A549 (cell line): ENCODE measurements at regions not wholly inside any gene's neighbourhood (a gene's known extent, or its start where the extent isn't known, plus 50 kb on each side); places are given as distances from the start of the nearest gene placed in this dataset.
"Not testable (repeated sequence)": the region's sequence is repeated elsewhere in the genome, so short reads cannot be mapped to it uniquely, and the experiment has no call there.

Source experiments
- ATAC-seq, 2 experiments: fragments of 200-7000 bp in 1 of 2; fragments of >200 bp in 1 of 2; cut with Nextera tagmentation in 1 of 2; cut with Tn5 transposase in 1 of 2; 3 replicates each; pipeline versions ENCODE4 v1.8.0 to v1.9.1; 2018 to 2020; ENCODE audit warnings: mild to moderate bottlenecking in 1 of 2, moderate library complexity in 1 of 2
- CTCF ChIA-PET: fragments of 300-600 bp; sonication (Branson Sonifier 250); formaldehyde crosslinking; extraction: SDS; loops from one replicate; lab custom pipeline; 2021; ENCODE audit warnings: antibody characterized with exemption, inconsistent platforms; lab: Yijun Ruan, JAX
- POLR2A ChIA-PET: fragments of 350-600 bp; formaldehyde crosslinking; extraction: SDS; loops from one replicate; lab custom pipeline; 2021; ENCODE audit warnings: antibody characterized with exemption, inconsistent platforms; lab: Yijun Ruan, JAX
- DNase-seq, 2 experiments: peaks; one replicate each; pipeline versions ENCODE4 v3.0.0 to v3.0.0-alpha.2; 2011 to 2016; ENCODE audit warnings: low read depth in 1 of 2, low spot score in 1 of 2
- FAIRE-seq: peaks from 2 replicates; lab custom pipeline; 2011; peaks lifted over from hg19 to GRCh38; lab: Jason Lieb, UNC
- H3K27ac ChIP-seq, 2 experiments: fragments of >200 bp; sonication (Bioruptor Twin); formaldehyde crosslinking; 3 replicates each; pipeline ENCODE4 v1.5.1; 2016 to 2017
- H3K4me1 ChIP-seq: fragments of >200 bp; sonication (Bioruptor Twin); formaldehyde crosslinking; 3 replicates; pipeline ENCODE4 v1.6.1; 2016
- H3K4me2 ChIP-seq: fragments of >200 bp; sonication (Bioruptor Twin); formaldehyde crosslinking; 3 replicates; pipeline ENCODE4 v1.6.1; 2016
- H3K4me3 ChIP-seq: fragments of >200 bp; sonication (Bioruptor Twin); formaldehyde crosslinking; 3 replicates; pipeline ENCODE4 v1.5.1; 2016
- H3K9me3 ChIP-seq: fragments of >200 bp; sonication (Bioruptor Twin); formaldehyde crosslinking; 3 replicates; pipeline ENCODE4 v1.6.1; 2016
- ATOH8 ChIP-seq: fragments of 250-450 bp; sonication (Bioruptor Pico); IDR thresholded peaks from 2 replicates; pipeline ENCODE4 v1.5.0; 2020; ENCODE audit warnings: low read depth, mild to moderate bottlenecking, moderate library complexity
- CEBPB ChIP-seq, 2 experiments: fragments of >200 bp in 1 of 2; sonication (Bioruptor Twin) in 1 of 2; formaldehyde crosslinking in 1 of 2; IDR thresholded peaks; 2 replicates each; pipeline ENCODE4 v1.6.1; 2012 to 2016
- FOSL2 ChIP-seq, 2 experiments: fragments of 450-650 bp in 1 of 2; fragments of >200 bp in 1 of 2; sonication (Bioruptor Twin) in 1 of 2; formaldehyde crosslinking; IDR thresholded peaks; 2 replicates each; pipeline versions ENCODE4 v1.5.0 to v1.6.1; 2016 to 2020; ENCODE audit warnings: mild to moderate bottlenecking in 1 of 2, moderate library complexity in 1 of 2
- HMGXB4 ChIP-seq: fragments of 250-450 bp; sonication (Bioruptor Pico); IDR thresholded peaks from 2 replicates; pipeline ENCODE4 v1.5.0; 2021; ENCODE audit warnings: mild to moderate bottlenecking, moderate library complexity, borderline replicate concordance
- HOXA7 ChIP-seq: fragments of 250-450 bp; sonication (Bioruptor Pico); IDR thresholded peaks from 2 replicates; pipeline ENCODE4 v1.5.0; 2020; ENCODE audit warnings: mild to moderate bottlenecking, moderate library complexity
- JUNB ChIP-seq: fragments of >200 bp; sonication (Bioruptor Twin); formaldehyde crosslinking; IDR thresholded peaks from 2 replicates; pipeline ENCODE4 v1.6.1; 2016
- KDM1A ChIP-seq: fragments of 200-600 bp; sonication (generic); IDR thresholded peaks from 2 replicates; pipeline ENCODE4 v1.6.1; 2016; ENCODE audit warnings: low read depth, mild to moderate bottlenecking
- KDM5A ChIP-seq: fragments of 200-600 bp; sonication (generic); IDR thresholded peaks from 2 replicates; pipeline ENCODE4 v1.6.1; 2016; ENCODE audit warnings: antibody characterized with exemption, mild to moderate bottlenecking
- MAZ ChIP-seq: fragments of 150-350 bp; IDR thresholded peaks from 2 replicates; pipeline ENCODE4 v1.6.1; 2014; ENCODE audit warnings: antibody characterized with exemption, low read depth, low read length, borderline replicate concordance
- NPAS2 ChIP-seq: fragments of 250-450 bp; sonication (Bioruptor Pico); IDR thresholded peaks from 2 replicates; pipeline ENCODE4 v1.8.0; 2022; ENCODE audit warnings: mild to moderate bottlenecking, moderate library complexity, borderline replicate concordance
- NR3C1 ChIP-seq: fragments of >200 bp; sonication (Bioruptor Twin); formaldehyde crosslinking; IDR thresholded peaks from 3 replicates; pipeline ENCODE4 v1.6.1; 2017
- RAD21 ChIP-seq, 2 experiments: fragments of >200 bp in 1 of 2; sonication (Bioruptor Twin) in 1 of 2; formaldehyde crosslinking in 1 of 2; IDR thresholded peaks in 1 of 2; conservative IDR thresholded peaks in 1 of 2; 2 replicates in 1 of 2; 3 replicates in 1 of 2; pipeline ENCODE4 v1.6.1; 2012 to 2018; ENCODE audit warnings: inconsistent platforms in 1 of 2
- TP53 ChIP-seq: fragments of 250-450 bp; sonication (Bioruptor Pico); IDR thresholded peaks from 2 replicates; pipeline ENCODE4 v1.5.0; 2021; ENCODE audit warnings: mild to moderate bottlenecking, moderate library complexity
- WGBS: methylation state at CpG from one replicate; pipeline ENCODE4 v1.1.6; 2017; ENCODE audit errors: missing lambda C conversion rate; 5-methylcytosine and 5-hydroxymethylcytosine counted together
- TF ChIP-seq, protein P1 (sequence below): fragments of 200-600 bp; sonication (generic); IDR thresholded peaks from 2 replicates; pipeline ENCODE4 v1.6.1; 2016; ENCODE audit warnings: antibody characterized with exemption, mild to moderate bottlenecking, moderate library complexity
- TF ChIP-seq, protein P2 (sequence below): fragments of 150-350 bp; IDR thresholded peaks from 2 replicates; pipeline ENCODE4 v1.6.1; 2014; ENCODE audit warnings: low read depth, mild to moderate bottlenecking, low read length

DNA sequence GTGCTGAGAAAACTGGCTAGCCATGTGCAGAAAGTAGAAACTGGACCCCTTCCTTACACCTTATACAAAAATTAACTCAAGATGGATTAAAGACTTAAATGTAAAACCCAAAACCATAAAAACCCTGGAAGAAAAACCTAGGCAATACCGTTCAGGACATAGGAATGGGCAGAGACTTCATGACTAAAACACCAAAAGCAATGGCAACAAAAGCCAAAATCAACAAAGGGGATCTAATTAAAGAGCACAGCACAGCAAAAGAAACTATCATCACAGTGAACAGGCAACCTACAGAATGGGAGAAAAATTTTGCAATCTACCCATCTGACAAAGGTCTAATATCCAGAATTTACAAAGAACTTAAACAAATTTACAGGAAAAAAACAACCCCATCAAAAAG, 575.2 kb upstream of the ADAMTS5 start:
- CTCF ChIA-PET, result not testable (repeated sequence)

DNA sequence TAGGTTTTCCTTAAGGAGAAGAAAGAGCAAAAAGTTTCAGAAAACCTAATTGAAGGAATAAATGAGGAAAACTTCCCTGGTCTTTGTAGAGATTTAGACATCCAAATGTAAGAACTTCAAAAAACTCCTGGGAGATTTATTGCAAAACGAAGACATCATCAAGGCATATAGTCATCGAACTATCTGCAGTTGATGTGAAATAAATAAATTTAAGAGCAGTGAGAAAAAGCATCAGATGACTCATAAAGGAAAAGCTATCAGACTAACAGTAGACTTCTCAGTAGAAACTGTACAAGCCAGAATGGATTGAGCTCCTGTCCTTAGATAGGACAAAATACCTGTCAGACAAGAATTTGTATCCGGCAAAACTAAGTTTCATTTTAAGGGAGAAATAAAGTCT, 569.4 kb upstream of the ADAMTS5 start:
- ChIA-PET CTCF (no interaction called here), POLR2A (no interaction called here)
- TF ChIP-seq KDM1A, result no peak
- TF ChIP-seq HOXA7, result no peak
- no peak for TF ChIP-seq RAD21 (conservative IDR thresholded peaks at IDR 0.05 in 1 of 2, IDR thresholded peaks at IDR 0.05 in 1 of 2)
- no peak for TF ChIP-seq NPAS2 (CRISPR knock-in tag)
- TF ChIP-seq, protein P1, sequence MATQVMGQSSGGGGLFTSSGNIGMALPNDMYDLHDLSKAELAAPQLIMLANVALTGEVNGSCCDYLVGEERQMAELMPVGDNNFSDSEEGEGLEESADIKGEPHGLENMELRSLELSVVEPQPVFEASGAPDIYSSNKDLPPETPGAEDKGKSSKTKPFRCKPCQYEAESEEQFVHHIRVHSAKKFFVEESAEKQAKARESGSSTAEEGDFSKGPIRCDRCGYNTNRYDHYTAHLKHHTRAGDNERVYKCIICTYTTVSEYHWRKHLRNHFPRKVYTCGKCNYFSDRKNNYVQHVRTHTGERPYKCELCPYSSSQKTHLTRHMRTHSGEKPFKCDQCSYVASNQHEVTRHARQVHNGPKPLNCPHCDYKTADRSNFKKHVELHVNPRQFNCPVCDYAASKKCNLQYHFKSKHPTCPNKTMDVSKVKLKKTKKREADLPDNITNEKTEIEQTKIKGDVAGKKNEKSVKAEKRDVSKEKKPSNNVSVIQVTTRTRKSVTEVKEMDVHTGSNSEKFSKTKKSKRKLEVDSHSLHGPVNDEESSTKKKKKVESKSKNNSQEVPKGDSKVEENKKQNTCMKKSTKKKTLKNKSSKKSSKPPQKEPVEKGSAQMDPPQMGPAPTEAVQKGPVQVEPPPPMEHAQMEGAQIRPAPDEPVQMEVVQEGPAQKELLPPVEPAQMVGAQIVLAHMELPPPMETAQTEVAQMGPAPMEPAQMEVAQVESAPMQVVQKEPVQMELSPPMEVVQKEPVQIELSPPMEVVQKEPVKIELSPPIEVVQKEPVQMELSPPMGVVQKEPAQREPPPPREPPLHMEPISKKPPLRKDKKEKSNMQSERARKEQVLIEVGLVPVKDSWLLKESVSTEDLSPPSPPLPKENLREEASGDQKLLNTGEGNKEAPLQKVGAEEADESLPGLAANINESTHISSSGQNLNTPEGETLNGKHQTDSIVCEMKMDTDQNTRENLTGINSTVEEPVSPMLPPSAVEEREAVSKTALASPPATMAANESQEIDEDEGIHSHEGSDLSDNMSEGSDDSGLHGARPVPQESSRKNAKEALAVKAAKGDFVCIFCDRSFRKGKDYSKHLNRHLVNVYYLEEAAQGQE, result no peak
- no peak for TF ChIP-seq MAZ
- FAIRE-seq (no peak), ATAC-seq (no peak), DNase-seq (no peak)
- Histone ChIP-seq H3K9me3 (no peaks in the 10 kb centered on the region), H3K4me3 (no peak overlapping the region), H3K4me2 (no peak overlapping the region), H3K27ac (no peak overlapping the region), H3K4me1 (no peaks in the 10 kb centered on the region)
- 0% methylated on average over 3 of the region's 3 CpGs for whole genome bisulfite sequencing

More for the DNA sequence above, 575.2 kb upstream of the ADAMTS5 start:
- H3K9me3 ChIP-seq, FAIRE-seq, DNase-seq, H3K27ac ChIP-seq, H3K4me2 ChIP-seq, H3K4me3 ChIP-seq, H3K4me1 ChIP-seq, POLR2A ChIA-PET, ATAC-seq: not testable (repeated sequence)
- 0% methylated on average over 1 of the region's 1 CpG for WGBS

GRCh38 chr21:27535188-27535587, 568.3 kb upstream of the ADAMTS5 start:
- H3K4me1 ChIP-seq, result no peaks in the 10 kb centered on the region
- ATAC-seq (no peak), FAIRE-seq (no peak), DNase-seq (no peak)
- H3K4me3 ChIP-seq, result no peak overlapping the region
- H3K4me2 ChIP-seq, result no peak overlapping the region
- CTCF ChIA-PET, result no interaction called here
- H3K9me3 ChIP-seq, result no peaks in the 10 kb centered on the region
- TF ChIP-seq FOSL2 (IDR thresholded peaks at IDR 0.05), result no peak
- TF ChIP-seq FOSL2 (CRISPR knock-in tag; IDR thresholded peaks at IDR 0.05), result no peak
- no peak for TF ChIP-seq JUNB
- TF ChIP-seq CEBPB (IDR thresholded peaks at IDR 0.05), result no peak
- TF ChIP-seq ATOH8, result no peak
- TF ChIP-seq HMGXB4 (CRISPR knock-in tag), result no peak
- no peak for TF ChIP-seq NR3C1
- no peak for TF ChIP-seq TP53 (CRISPR knock-in tag)
- POLR2A ChIA-PET, result no interaction called here
- WGBS, result 21% methylated on average over 4 of the region's 4 CpGs
- no peak overlapping the region for H3K27ac ChIP-seq

GRCh38 chr21:27534206-27534605, 567.3 kb upstream of the ADAMTS5 start:
- CTCF ChIA-PET, result no interaction called here
- Histone ChIP-seq H3K4me3 (no peak overlapping the region), H3K4me1 (no peaks in the 10 kb centered on the region), H3K4me2 (no peak overlapping the region), H3K9me3 (no peaks in the 10 kb centered on the region), H3K27ac (no peak overlapping the region)
- POLR2A ChIA-PET, result no interaction called here
- DNase-seq (no peak), FAIRE-seq (no peak), ATAC-seq (no peak)
- 8% methylated on average over 2 of the region's 2 CpGs for WGBS
- TF ChIP-seq KDM5A, result no peak
- TF ChIP-seq, protein P2, sequence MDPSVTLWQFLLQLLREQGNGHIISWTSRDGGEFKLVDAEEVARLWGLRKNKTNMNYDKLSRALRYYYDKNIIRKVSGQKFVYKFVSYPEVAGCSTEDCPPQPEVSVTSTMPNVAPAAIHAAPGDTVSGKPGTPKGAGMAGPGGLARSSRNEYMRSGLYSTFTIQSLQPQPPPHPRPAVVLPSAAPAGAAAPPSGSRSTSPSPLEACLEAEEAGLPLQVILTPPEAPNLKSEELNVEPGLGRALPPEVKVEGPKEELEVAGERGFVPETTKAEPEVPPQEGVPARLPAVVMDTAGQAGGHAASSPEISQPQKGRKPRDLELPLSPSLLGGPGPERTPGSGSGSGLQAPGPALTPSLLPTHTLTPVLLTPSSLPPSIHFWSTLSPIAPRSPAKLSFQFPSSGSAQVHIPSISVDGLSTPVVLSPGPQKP, result no peak
